ENCODE measurements at regions not wholly inside any gene's neighbourhood (a gene's known extent, or its start where the extent isn't known, plus 50 kb on each side); places are given as distances from the start of the nearest gene placed in this dataset.
"Not testable (repeated sequence)": the region's sequence is repeated elsewhere in the genome, so short reads cannot be mapped to it uniquely, and the experiment has no call there.

DNA sequence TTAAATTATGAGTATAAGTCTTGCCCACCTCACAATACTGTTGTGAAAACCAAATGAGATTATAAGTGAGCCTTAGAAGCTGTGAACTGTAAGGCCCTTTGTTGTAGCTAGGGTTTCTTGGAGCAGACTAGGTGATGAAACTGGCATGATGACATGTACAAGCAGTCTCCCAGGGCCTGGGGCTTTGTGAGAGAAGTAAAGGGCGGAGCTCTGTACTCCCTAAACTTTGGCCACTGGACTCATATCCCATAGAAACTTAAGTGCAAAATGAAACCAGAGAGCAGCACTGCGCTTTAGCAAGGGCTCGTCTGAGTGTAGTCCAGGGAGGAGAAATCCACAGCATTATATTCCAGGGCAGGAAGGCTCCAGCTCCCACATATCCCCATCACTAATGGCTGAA lies 385.6 kb upstream of the FGF16 start:
- ChIA-PET POLR2A (no interaction called here), CTCF (no interaction called here)
- DNase-seq (ENCODE audit: extremely low spot score), result no peak
- TF ChIP-seq ZNF384 (IDR thresholded peaks at IDR 0.05) (no peak), TARDBP (IDR thresholded peaks at IDR 0.05) (no peak), CTBP1 (IDR thresholded peaks at IDR 0.05; ENCODE audit: borderline replicate concordance) (no peak), LEF1 (IDR thresholded peaks at IDR 0.05; ENCODE audit: borderline replicate concordance) (no peak), FOXM1 (IDR thresholded peaks at IDR 0.05; ENCODE audit: borderline replicate concordance) (no peak), NFRKB (IDR thresholded peaks at IDR 0.05) (no peak), ARNT (IDR thresholded peaks at IDR 0.05) (no peak)
- TF ChIP-seq, protein P1, sequence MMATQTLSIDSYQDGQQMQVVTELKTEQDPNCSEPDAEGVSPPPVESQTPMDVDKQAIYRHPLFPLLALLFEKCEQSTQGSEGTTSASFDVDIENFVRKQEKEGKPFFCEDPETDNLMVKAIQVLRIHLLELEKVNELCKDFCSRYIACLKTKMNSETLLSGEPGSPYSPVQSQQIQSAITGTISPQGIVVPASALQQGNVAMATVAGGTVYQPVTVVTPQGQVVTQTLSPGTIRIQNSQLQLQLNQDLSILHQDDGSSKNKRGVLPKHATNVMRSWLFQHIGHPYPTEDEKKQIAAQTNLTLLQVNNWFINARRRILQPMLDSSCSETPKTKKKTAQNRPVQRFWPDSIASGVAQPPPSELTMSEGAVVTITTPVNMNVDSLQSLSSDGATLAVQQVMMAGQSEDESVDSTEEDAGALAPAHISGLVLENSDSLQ (IDR thresholded peaks at IDR 0.05), result no peak

DNA sequence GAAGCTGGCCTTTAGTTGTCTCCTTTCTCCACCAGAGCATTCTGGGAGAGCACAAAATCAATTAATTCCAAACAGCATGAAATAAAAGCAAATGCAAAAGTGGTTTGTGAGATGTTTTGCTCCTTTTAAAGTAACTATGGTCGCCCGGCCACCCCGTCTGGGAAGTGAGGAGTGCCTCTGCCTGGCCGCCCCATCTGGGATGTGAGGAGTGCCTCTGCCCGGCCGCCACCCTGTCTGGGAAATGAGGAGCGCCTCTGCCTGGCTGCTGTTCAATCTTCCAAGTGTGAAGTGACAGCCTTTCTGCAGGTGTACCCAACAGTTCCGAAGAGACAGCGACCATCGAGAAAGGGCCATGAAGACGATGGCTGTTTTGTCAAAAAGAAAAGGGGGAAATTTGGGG lies 381.3 kb upstream of the FGF16 start:
- TF ChIP-seq SP1 (IDR thresholded peaks at IDR 0.05) (no peak), BHLHE40 (IDR thresholded peaks at IDR 0.05; ENCODE audit: borderline replicate concordance) (no peak), SUZ12 (IDR thresholded peaks at IDR 0.05) (no peak), CTBP1 (IDR thresholded peaks at IDR 0.05; ENCODE audit: borderline replicate concordance) (no peak), FOXM1 (IDR thresholded peaks at IDR 0.05; ENCODE audit: borderline replicate concordance) (no peak), TARDBP (IDR thresholded peaks at IDR 0.05) (no peak), LEF1 (IDR thresholded peaks at IDR 0.05; ENCODE audit: borderline replicate concordance) (no peak), FOXA1 (IDR thresholded peaks at IDR 0.05) (no peak), FOXK2 (IDR thresholded peaks at IDR 0.05) (no peak), HDGF (IDR thresholded peaks at IDR 0.05; ENCODE audit: borderline replicate concordance) (no peak), L3MBTL2 (conservative IDR thresholded peaks at IDR 0.05) (no peak), ARNT (IDR thresholded peaks at IDR 0.05) (no peak), NFRKB (IDR thresholded peaks at IDR 0.05) (no peak), ELF4 (IDR thresholded peaks at IDR 0.05) (no peak)
- TF ChIP-seq, protein P1 (IDR thresholded peaks at IDR 0.05), result no peak
- DNase-seq (ENCODE audit: extremely low spot score), result no peak
- CTCF ChIA-PET, result no interaction called here
- POLR2A ChIA-PET, result no interaction called here

DNA sequence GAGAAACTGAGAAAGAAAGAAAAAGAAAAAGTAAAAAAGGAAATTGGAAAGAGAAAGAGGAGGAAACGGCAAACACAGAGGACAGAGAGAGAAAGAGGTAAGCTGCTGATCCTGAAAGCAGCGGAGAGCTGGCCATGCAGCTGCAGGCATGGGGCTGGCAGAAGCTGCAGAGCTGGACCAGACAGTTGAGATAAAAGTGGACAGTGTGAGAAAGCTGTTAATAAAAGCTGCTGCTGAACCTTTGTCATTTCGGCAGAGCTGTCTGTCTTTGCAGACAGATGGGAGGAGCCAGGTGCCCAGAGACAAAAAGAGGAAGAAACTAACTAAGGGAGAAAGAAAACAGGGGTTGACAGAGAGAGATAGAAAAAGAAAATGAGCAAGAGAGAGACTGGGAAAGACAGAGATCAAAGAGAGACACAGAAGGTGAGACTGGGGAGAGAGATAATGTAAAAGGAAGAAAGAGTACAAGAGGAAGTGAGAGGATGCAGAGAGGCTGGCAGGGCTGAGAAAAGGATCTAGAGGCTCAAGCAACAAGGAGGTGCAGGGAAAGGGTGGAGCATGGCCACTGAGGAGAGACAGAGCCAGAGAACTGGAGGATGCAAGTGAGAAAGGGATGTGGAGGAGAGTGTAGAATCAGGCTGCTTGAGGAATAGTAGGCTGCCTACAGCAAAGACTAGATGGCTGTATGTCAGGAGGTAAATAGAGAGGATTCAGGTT lies 376.8 kb upstream of the FGF16 start:
- CTCF ChIA-PET, result no interaction called here
- no peak for DNase-seq (ENCODE audit: extremely low spot score)
- POLR2A ChIA-PET, result no interaction called here
- TF ChIP-seq BHLHE40 (IDR thresholded peaks at IDR 0.05; ENCODE audit: borderline replicate concordance) (no peak), CTBP1 (IDR thresholded peaks at IDR 0.05; ENCODE audit: borderline replicate concordance) (no peak), FOXA1 (IDR thresholded peaks at IDR 0.05) (no peak)

DNA sequence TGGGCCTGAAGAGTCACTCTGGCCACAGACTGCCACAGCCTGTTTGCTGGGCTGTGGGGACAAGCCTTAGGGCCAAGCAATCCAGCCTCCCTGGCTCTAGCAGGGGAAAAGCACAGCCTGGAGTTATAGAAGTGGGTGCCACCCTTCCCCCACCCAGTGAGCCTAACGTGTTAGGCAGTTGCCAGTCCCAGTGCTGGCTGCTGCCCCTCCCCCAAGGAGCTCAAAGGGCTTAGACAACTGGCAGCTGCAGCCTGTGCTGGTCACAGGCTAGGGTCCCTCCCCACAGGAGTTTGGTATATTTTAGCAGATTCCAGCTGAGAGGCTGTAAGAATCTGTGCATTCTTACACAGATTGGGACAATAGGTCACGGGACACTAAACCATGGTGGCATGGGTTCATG lies 370.3 kb upstream of the FGF16 start:
- no peak for DNase-seq (ENCODE audit: extremely low spot score)

DNA sequence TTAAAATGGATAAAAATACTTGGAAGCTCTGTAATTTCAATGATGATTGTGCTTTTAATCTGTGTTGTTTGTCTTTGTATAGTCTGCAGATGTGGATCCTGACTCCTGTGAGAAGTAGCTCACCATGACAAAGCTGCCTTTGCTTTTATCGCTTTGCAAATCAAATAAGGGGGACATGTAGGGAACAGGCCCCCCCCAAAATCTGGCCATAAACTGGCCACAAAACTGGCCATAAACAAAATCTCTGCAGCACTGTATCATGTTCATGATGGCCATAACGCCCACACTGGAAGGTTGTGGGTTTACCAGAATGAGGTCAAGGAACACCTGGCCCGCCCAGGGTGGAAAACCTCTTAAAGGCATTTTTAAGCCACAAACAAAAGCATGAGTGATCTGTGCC lies 366.0 kb upstream of the FGF16 start:
- POLR2A ChIA-PET; DNase-seq (ENCODE audit: extremely low spot score); CTCF ChIA-PET: not testable (repeated sequence)

More for the DNA sequence above, 370.3 kb upstream of the FGF16 start:
- TF ChIP-seq SP1 (IDR thresholded peaks at IDR 0.05) (no peak), ZNF384 (IDR thresholded peaks at IDR 0.05) (no peak), CTBP1 (IDR thresholded peaks at IDR 0.05; ENCODE audit: borderline replicate concordance) (no peak), TARDBP (IDR thresholded peaks at IDR 0.05) (no peak)
- TF ChIP-seq, protein P1 (IDR thresholded peaks at IDR 0.05), result no peak
- ChIA-PET POLR2A (no interaction called here), CTCF (no interaction called here)

DNA sequence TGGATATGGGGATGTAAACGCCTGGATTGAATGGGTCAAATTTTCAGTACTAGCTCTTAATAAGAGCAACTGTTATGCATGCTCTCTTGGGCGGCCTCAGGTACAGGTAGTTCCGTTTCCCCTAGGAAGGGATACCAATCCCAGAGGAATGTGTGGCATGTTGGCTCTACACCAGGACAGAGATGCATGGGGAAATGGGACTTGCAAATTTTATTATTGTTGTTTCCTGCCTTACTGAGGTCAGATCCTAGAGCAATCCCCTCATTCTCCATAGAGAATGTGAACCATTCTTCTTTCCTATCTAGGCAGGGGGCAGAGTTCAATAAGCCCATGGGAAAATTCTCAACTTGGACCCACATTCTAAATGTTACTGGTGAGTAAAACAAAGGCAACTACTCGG lies 361.8 kb upstream of the FGF16 start:
- ChIA-PET POLR2A (no interaction called here), CTCF (no interaction called here)
- no peak for DNase-seq (ENCODE audit: extremely low spot score)
- TF ChIP-seq SUZ12 (IDR thresholded peaks at IDR 0.05) (no peak), SP1 (IDR thresholded peaks at IDR 0.05) (no peak), LEF1 (IDR thresholded peaks at IDR 0.05; ENCODE audit: borderline replicate concordance) (no peak), ARNT (IDR thresholded peaks at IDR 0.05) (no peak), CTBP1 (IDR thresholded peaks at IDR 0.05; ENCODE audit: borderline replicate concordance) (no peak), BHLHE40 (IDR thresholded peaks at IDR 0.05; ENCODE audit: borderline replicate concordance) (no peak), L3MBTL2 (conservative IDR thresholded peaks at IDR 0.05) (no peak), FOXK2 (IDR thresholded peaks at IDR 0.05) (no peak), FOXM1 (IDR thresholded peaks at IDR 0.05; ENCODE audit: borderline replicate concordance) (no peak), TARDBP (IDR thresholded peaks at IDR 0.05) (no peak), ZNF384 (IDR thresholded peaks at IDR 0.05) (no peak), HDGF (IDR thresholded peaks at IDR 0.05; ENCODE audit: borderline replicate concordance) (no peak), FOXA1 (IDR thresholded peaks at IDR 0.05) (no peak)
- TF ChIP-seq, protein P1 (IDR thresholded peaks at IDR 0.05), result no peak

Data from HEK293T (cell line).